Keratinocyte (primary cell): ENCODE measurements at regions not wholly inside any gene's neighbourhood (a gene's known extent, or its start where the extent isn't known, plus 50 kb on each side); places are given as distances from the start of the nearest gene placed in this dataset.

Experiments used
- DNase-seq: peaks from one replicate; pipeline ENCODE4 v3.0.0-alpha.2; 2011; ENCODE audit warnings: low read depth, missing footprints, low spot score
- FAIRE-seq: peaks from 2 replicates; lab custom pipeline; 2011; peaks lifted over from hg19 to GRCh38; lab: Jason Lieb, UNC
- H2AFZ ChIP-seq: 2 replicates; pipeline ENCODE4 v1.6.0; 2012; ENCODE audit warnings: low read length, control low read depth, inconsistent platforms; ENCODE audit not compliant: control insufficient read depth
- H3K27ac ChIP-seq: 2 replicates; pipeline ENCODE4 v1.5.1; 2011; ENCODE audit warnings: low read length; ENCODE audit not compliant: control insufficient read depth, insufficient read depth
- H3K27me3 ChIP-seq: 3 replicates; pipeline ENCODE4 v1.6.0; 2011; ENCODE audit warnings: low read length; ENCODE audit not compliant: control insufficient read depth, insufficient read depth; ENCODE audit errors: extremely low read depth
- H3K36me3 ChIP-seq, 2 experiments: 2 replicates in 1 of 2; 3 replicates in 1 of 2; pipeline ENCODE4 v1.5.1; 2011; ENCODE audit warnings: low read length in 2 of 2, mild to moderate bottlenecking in 1 of 2; ENCODE audit not compliant: control insufficient read depth in 2 of 2, insufficient read depth in 2 of 2; ENCODE audit errors: extremely low read depth in 1 of 2
- H3K4me1 ChIP-seq: 3 replicates; pipeline ENCODE4 v1.5.1; 2011; ENCODE audit warnings: low read length; ENCODE audit not compliant: control insufficient read depth, insufficient read depth; ENCODE audit errors: extremely low read depth
- H3K4me2 ChIP-seq: 3 replicates; pipeline ENCODE4 v1.6.0; 2011; ENCODE audit warnings: low read depth, low read length; ENCODE audit not compliant: control insufficient read depth, insufficient read depth; ENCODE audit errors: extremely low read depth
- H3K4me3 ChIP-seq, 3 experiments: fragments of 200-600 bp in 1 of 3; sonication (generic) in 1 of 3; 2 replicates in 2 of 3; 3 replicates in 1 of 3; pipeline ENCODE4 v1.5.1; 2011 to 2016; ENCODE audit warnings: low read length in 3 of 3, mild to moderate bottlenecking in 3 of 3, control low read depth in 2 of 3, inconsistent platforms in 1 of 3, low read depth in 1 of 3, mixed read lengths in 1 of 3, mixed run types in 1 of 3, moderate library complexity in 1 of 3; ENCODE audit not compliant: control insufficient read depth in 2 of 3, insufficient read depth in 2 of 3; ENCODE audit errors: extremely low read depth in 1 of 3
- H3K79me2 ChIP-seq: 2 replicates; pipeline ENCODE4 v1.6.0; 2012; ENCODE audit warnings: low read length; ENCODE audit not compliant: control insufficient read depth, insufficient read depth
- H3K9ac ChIP-seq: 3 replicates; pipeline ENCODE4 v1.6.0; 2011; ENCODE audit warnings: low read length; ENCODE audit not compliant: control insufficient read depth, insufficient read depth; ENCODE audit errors: extremely low read depth
- H3K9me1 ChIP-seq: 3 replicates; pipeline ENCODE4 v1.6.0; 2011; ENCODE audit warnings: low read length; ENCODE audit not compliant: control insufficient read depth, insufficient read depth; ENCODE audit errors: extremely low read depth
- H3K9me3 ChIP-seq: 2 replicates; pipeline ENCODE4 v1.5.1; 2012; ENCODE audit warnings: low read depth, low read length; ENCODE audit not compliant: control insufficient read depth
- H4K20me1 ChIP-seq: 3 replicates; pipeline ENCODE4 v1.6.0; 2011; ENCODE audit warnings: low read length; ENCODE audit not compliant: control insufficient read depth, insufficient read depth; ENCODE audit errors: extremely low read depth
- CTCF ChIP-seq, 3 experiments: IDR thresholded peaks in 1 of 3; conservative IDR thresholded peaks in 1 of 3; optimal IDR thresholded peaks in 1 of 3; 2 replicates in 2 of 3; 3 replicates in 1 of 3; pipeline versions ENCODE3 to v1.5.1; 2011; ENCODE audit warnings: low read length in 3 of 3, mild to moderate bottlenecking in 3 of 3, moderate library complexity in 2 of 3, control low read depth in 1 of 3, inconsistent platforms in 1 of 3; ENCODE audit not compliant: insufficient read depth in 2 of 3; ENCODE audit errors: extremely low read depth in 1 of 3
- EZH2 ChIP-seq: IDR thresholded peaks from one replicate; pipeline ENCODE4 v1.6.1; 2012; ENCODE audit warnings: inconsistent platforms, mild to moderate bottlenecking, low read length, moderate library complexity
- dilution Hi-C: fragments of 300-500 bp; cut with MboI; formaldehyde crosslinking; loops from one replicate; pipeline ENCODE4 v1.7.0; 2020; ENCODE audit warnings: low sequenced_read_pairs; ENCODE audit not compliant: extremely low pct_ligation_motif_present

- H3K9ac ChIP-seq, result no peak overlapping the region
- dilution Hi-C loops, result no loop called here
- DNase-seq (no peak), FAIRE-seq (no peak)
- H3K27me3 ChIP-seq, result no peaks in the 10 kb centered on the region
- no peaks in the 10 kb centered on the region for H3K9me3 ChIP-seq
- no peak overlapping the region for H3K27ac ChIP-seq
- H3K79me2 ChIP-seq, result no peaks in the 10 kb centered on the region
- TF ChIP-seq CTCF (optimal IDR thresholded peaks at IDR 0.05 in 1 of 3, IDR thresholded peaks at IDR 0.05 in 1 of 3, conservative IDR thresholded peaks at IDR 0.05 in 1 of 3; ENCODE audit: extremely low read depth in 1 of 3, insufficient read depth in 2 of 3, low read length in 3 of 3) (no peak), EZH2 (no peak)
- no peaks in the 10 kb centered on the region for H3K9me1 ChIP-seq
- no peak overlapping the region for H3K4me3 ChIP-seq
- H4K20me1 ChIP-seq, result no peaks in the 10 kb centered on the region
- H2AFZ ChIP-seq, result no peak overlapping the region
- no peak overlapping the region for H3K4me2 ChIP-seq
- H3K36me3 ChIP-seq, result no peaks in the 10 kb centered on the region
- H3K4me1 ChIP-seq, result no peaks in the 10 kb centered on the region
Observed at GRCh38 chr22:49064836-49065235, 762.8 kb downstream of the BRD1 start.

GRCh38 chr22:49063545-49063890 lies 764.2 kb downstream of the BRD1 start:
- Histone ChIP-seq H3K4me1 (no peaks in the 10 kb centered on the region), H3K9ac (no peak overlapping the region)

More at GRCh38 chr22:49063545-49063890, 764.2 kb downstream of the BRD1 start:
- no peaks in the 10 kb centered on the region for H3K36me3 ChIP-seq
- DNase-seq, result no peak
- H3K27ac ChIP-seq, result no peak overlapping the region
- H2AFZ ChIP-seq, result no peak overlapping the region
- no peaks in the 10 kb centered on the region for H4K20me1 ChIP-seq
- no peak for FAIRE-seq
- H3K9me1 ChIP-seq, result no peaks in the 10 kb centered on the region
- no peak overlapping the region for H3K4me3 ChIP-seq
- H3K79me2 ChIP-seq, result no peaks in the 10 kb centered on the region
- dilution Hi-C loops, result no loop called here
- H3K27me3 ChIP-seq, result no peaks in the 10 kb centered on the region
- H3K4me2 ChIP-seq, result no peak overlapping the region
- no peak for TF ChIP-seq CTCF (optimal IDR thresholded peaks at IDR 0.05 in 1 of 3, IDR thresholded peaks at IDR 0.05 in 1 of 3, conservative IDR thresholded peaks at IDR 0.05 in 1 of 3; ENCODE audit: extremely low read depth in 1 of 3, insufficient read depth in 2 of 3, low read length in 3 of 3)
- no peak for TF ChIP-seq EZH2
- H3K9me3 ChIP-seq, result peaks cover under 1% of the 10 kb centered on the region
